Lower leg skin (tissue), 3 donors: ENCODE measurements at regions not wholly inside any gene's neighbourhood (a gene's known extent, or its start where the extent isn't known, plus 50 kb on each side); places are given as distances from the start of the nearest gene placed in this dataset.

Source experiments
- POLR2A ChIP-seq, 2 donors: fragments of 450-650 bp; IDR thresholded peaks; one replicate each; pipeline ENCODE4 v1.6.1; 2016 to 2017; ENCODE audit warnings: antibody characterized with exemption in 2 of 2, mild to moderate bottlenecking in 1 of 2, moderate library complexity in 1 of 2
- TF ChIP-seq, protein P1 (sequence below), 3 donors: fragments of 450-650 bp; IDR thresholded peaks; one replicate each; pipeline ENCODE4 v1.5.1; 2016; ENCODE audit warnings: antibody characterized with exemption in 3 of 3, mild to moderate bottlenecking in 3 of 3, moderate library complexity in 2 of 3

DNA sequence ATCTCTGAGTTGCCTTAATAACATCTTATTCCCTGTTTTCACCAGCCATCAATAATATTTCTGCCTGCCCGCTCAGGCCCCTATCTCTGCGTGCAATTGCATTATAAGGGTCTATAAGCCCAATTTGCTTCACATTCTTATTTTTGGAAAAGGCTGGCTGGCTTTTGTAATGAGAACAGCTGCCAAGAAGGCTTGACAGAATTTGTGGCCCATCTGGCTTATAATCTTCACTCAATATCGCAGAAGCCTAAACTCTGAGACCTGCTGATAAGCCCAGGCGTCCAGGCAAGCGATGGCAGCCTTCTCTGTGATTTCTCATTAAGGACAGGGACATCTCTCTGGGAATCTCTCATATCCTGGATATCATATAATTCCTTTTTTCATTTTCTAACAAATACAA, 1618.6 kb upstream of the CELF4 start:
- TF ChIP-seq, protein P1, sequence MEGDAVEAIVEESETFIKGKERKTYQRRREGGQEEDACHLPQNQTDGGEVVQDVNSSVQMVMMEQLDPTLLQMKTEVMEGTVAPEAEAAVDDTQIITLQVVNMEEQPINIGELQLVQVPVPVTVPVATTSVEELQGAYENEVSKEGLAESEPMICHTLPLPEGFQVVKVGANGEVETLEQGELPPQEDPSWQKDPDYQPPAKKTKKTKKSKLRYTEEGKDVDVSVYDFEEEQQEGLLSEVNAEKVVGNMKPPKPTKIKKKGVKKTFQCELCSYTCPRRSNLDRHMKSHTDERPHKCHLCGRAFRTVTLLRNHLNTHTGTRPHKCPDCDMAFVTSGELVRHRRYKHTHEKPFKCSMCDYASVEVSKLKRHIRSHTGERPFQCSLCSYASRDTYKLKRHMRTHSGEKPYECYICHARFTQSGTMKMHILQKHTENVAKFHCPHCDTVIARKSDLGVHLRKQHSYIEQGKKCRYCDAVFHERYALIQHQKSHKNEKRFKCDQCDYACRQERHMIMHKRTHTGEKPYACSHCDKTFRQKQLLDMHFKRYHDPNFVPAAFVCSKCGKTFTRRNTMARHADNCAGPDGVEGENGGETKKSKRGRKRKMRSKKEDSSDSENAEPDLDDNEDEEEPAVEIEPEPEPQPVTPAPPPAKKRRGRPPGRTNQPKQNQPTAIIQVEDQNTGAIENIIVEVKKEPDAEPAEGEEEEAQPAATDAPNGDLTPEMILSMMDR (IDR thresholded peaks at IDR 0.05) = no peak
- no peak for TF ChIP-seq POLR2A (IDR thresholded peaks at IDR 0.05)
